ENCODE measurements at regions not wholly inside any gene's neighbourhood (a gene's known extent, or its start where the extent isn't known, plus 50 kb on each side); places are given as distances from the start of the nearest gene placed in this dataset.
"Not testable (repeated sequence)": the region's sequence is repeated elsewhere in the genome, so short reads cannot be mapped to it uniquely, and the experiment has no call there.

GRCh38 chr7:66454600-66455225 is 174.0 kb upstream of the KCTD7 start:
- in situ Hi-C loops (cut with HindIII; ENCODE audit: low pct_ligation_motif_present, low pct_unique_long_range_greater_than_20kb, low sequenced_read_pairs), result no loop called here
- DNase-seq, result no peak

DNA sequence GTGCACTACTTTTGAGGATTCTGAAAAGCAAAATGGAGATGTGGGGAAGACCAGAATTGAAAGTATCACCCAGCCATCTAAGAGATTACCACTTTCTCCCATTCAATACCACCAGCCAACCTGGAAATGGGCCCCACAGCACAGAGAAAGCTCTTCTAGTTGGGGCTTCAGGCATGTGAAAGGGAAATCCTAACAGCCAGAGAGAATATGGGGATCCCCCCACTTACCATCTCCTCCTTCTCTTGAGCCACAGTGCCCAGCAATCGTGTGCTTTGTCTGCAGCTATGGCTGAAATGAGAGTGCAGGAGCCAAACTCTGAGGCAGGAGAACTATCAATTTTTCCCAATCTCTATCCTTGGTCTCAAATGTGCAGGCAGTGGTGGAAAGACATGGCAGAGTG is 173.2 kb upstream of the KCTD7 start:
- in situ Hi-C loops (cut with HindIII; ENCODE audit: low pct_ligation_motif_present, low pct_unique_long_range_greater_than_20kb, low sequenced_read_pairs); DNase-seq: not testable (repeated sequence)

GRCh38 chr7:66456431-66456830 is 172.2 kb upstream of the KCTD7 start:
- in situ Hi-C loops (cut with HindIII; ENCODE audit: low pct_ligation_motif_present, low pct_unique_long_range_greater_than_20kb, low sequenced_read_pairs); DNase-seq: not testable (repeated sequence)

DNA sequence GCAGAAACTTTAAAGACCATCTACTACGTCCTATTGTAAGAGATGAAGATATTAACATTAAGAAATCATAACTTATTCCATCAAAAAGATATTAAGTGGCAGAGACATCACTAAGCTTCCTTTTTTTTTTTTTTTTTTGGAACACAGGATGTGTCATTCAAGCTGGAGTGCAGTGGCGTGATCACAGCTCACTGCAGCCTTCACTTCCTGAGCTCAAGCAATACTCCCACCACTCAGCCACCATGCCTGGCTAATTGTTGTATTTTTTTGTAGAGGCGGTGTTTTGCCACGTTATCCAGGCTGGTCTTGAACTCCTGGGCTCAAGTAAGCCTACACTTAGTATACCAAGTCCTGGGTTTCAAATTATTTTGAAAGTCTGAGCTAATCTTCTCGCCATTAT is 169.7 kb upstream of the KCTD7 start:
- DNase-seq; in situ Hi-C loops (cut with HindIII; ENCODE audit: low pct_ligation_motif_present, low pct_unique_long_range_greater_than_20kb, low sequenced_read_pairs): not testable (repeated sequence)

DNA sequence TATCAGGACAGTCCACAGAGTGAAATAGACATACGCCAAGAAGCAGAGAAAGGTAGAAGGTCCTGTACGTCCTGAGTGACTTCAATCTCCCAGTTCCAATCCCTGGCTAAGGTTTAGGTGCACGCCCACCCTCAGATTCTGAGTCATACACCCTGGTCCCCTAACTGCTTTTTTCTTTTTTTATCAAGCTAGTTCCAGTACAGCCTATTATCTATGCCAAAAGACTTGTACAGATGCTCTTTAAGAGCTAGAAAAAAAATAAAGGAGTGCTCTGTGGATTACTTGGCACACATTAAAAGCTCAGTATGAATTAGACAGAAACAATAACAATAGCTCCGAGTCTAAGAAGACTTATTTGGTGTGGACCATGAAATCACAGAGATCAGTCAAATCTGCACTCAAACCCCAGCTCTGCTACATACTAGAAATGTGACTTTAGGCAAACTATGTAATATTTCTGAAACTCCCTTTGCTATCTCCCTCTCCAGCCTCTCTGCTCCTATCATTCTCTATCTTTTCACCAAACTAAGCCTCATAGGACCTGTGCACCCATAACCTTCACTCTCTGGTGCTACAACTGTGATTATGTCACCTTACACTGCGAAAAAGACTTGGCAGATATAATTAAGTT is 168.8 kb upstream of the KCTD7 start:
- in situ Hi-C loops (cut with HindIII; ENCODE audit: low pct_ligation_motif_present, low pct_unique_long_range_greater_than_20kb, low sequenced_read_pairs); DNase-seq: not testable (repeated sequence)

DNA sequence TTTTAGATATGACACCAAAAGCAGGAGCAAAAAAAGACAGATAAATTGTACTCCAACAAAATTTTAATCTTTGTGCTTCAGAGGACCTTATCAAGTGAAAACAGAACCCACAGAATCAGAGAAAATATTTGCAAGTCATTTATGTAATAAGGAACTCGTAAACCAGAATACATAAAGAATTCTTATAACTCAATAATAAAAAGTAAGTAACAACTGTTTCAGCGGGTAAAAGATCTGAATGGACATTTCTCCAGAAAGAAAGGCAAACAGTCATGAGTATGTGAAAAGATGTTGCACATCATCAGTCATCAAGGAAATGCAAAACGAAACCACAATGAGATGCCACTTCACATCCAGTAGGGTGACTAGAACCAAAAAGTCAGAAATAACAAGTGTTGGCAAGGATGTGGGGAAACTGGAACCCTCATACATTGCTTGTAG is 167.7 kb upstream of the KCTD7 start:
- in situ Hi-C loops (cut with HindIII; ENCODE audit: low pct_ligation_motif_present, low pct_unique_long_range_greater_than_20kb, low sequenced_read_pairs), result no loop called here
- DNase-seq, result no peak

DNA sequence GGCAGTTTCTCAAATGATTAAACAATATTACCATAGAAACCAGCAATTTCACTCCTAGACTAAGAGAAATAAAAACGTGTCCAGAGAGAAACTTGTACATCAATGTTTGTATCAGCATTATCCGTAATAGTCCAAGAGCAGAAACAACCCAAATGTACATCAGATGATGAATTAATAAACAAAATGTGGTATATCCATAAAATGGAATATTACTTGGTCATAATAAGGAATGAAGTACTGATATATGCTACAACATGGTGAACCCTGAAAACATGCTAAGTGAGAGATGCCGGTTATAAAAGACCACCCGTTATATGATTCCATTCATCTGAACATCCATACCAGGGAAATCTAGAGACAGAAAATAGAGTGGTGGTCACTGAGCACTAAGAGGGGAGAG is 167.3 kb upstream of the KCTD7 start:
- DNase-seq; in situ Hi-C loops (cut with HindIII; ENCODE audit: low pct_ligation_motif_present, low pct_unique_long_range_greater_than_20kb, low sequenced_read_pairs): not testable (repeated sequence)

GRCh38 chr7:66462831-66463230 is 165.8 kb upstream of the KCTD7 start:
- in situ Hi-C loops (cut with HindIII; ENCODE audit: low pct_ligation_motif_present, low pct_unique_long_range_greater_than_20kb, low sequenced_read_pairs); DNase-seq: not testable (repeated sequence)

DNA sequence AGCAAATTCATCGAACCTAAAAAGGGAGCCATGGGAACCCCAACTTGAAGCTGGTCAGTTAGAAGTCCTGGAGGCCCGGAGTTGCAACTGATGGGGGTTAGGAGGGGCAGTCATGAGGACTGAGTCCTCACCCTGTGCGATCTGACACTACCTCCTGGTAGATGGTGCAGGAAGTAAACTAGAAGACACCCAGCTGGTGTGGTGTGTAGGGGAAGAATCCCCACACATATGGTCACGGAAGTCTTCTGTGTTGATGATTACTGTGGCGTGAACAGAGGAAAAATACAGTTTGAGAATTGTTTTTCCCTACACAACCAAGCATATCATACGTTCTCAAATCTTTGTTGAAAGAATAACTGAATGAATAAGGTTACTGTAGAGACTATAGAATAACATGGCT is 164.6 kb upstream of the KCTD7 start:
- in situ Hi-C loops (cut with HindIII; ENCODE audit: low pct_ligation_motif_present, low pct_unique_long_range_greater_than_20kb, low sequenced_read_pairs), result no loop called here

DNA sequence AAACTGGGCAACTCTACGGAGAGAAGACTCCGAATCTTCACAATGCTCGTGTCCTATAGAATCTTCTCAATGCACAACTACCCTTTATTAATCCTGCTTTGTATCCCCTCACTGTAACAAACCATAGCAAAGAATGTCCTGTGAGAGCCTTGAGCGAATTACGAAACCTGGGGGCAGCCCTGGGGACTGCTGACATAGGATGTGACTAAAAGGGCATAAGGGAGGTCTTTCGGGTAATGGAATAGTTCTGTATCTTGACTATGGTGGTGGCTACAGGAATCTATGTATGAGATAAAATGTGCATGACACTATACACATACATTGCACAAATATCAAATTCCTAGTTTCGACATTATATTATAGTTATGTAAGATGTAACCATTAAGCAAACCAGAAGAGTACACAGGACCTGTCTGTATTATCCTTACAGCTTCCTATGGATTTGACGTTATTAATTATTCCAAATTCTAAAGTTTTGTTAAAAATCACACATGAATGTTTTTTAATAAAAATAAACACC is 162.5 kb upstream of the KCTD7 start:
- in situ Hi-C loops (cut with HindIII; ENCODE audit: low pct_ligation_motif_present, low pct_unique_long_range_greater_than_20kb, low sequenced_read_pairs), result no loop called here
- DNase-seq, result no peak

More for the DNA sequence above, 164.6 kb upstream of the KCTD7 start:
- no peak for DNase-seq

GRCh38 chr7:66467887-66468286 is 160.8 kb upstream of the KCTD7 start:
- no peak for DNase-seq
- in situ Hi-C loops (cut with HindIII; ENCODE audit: low pct_ligation_motif_present, low pct_unique_long_range_greater_than_20kb, low sequenced_read_pairs), result no loop called here

DNA sequence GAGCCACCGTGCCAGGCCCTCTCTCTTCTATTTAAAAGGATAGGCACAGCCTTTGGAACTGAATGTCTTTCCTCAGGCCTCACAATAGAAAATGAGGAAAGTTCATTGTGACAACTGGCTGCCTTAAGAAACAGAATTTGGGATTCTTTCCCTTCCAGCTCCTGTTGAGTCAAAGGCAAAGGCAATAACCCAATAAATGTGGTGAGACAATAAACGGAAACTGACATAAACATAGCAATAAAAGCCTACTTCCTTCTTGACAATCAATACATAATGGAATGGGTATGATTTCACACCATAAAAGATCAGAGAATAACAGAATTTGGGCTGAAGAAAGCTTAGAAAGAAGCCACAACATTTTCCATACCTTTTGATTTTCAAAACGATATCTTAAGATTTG is 155.6 kb upstream of the KCTD7 start:
- in situ Hi-C loops (cut with HindIII; ENCODE audit: low pct_ligation_motif_present, low pct_unique_long_range_greater_than_20kb, low sequenced_read_pairs), result not testable (repeated sequence)

GRCh38 chr7:66474441-66474840 is 154.2 kb upstream of the KCTD7 start:
- DNase-seq, result no peak
- in situ Hi-C loops (cut with HindIII; ENCODE audit: low pct_ligation_motif_present, low pct_unique_long_range_greater_than_20kb, low sequenced_read_pairs), result no loop called here

More for the DNA sequence above, 155.6 kb upstream of the KCTD7 start:
- DNase-seq, result not testable (repeated sequence)

DNA sequence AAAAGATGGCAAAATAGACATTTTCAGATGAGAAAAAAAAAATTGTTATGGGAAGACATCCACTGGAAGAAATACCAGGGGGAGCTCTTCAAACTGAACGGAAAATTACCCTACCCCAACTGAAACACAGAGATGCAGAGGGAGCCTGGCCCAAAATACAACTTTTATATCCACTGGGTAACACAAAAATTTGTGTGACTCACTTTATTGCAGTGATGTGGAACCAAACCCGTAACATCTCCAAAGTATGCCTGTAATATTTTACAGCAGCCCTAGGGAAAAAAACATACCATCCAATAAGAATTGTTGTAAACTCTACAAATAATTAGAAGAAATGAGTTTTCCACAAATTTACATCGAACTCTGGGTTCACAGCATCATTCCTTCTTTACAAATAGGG is 152.6 kb upstream of the KCTD7 start:
- DNase-seq; in situ Hi-C loops (cut with HindIII; ENCODE audit: low pct_ligation_motif_present, low pct_unique_long_range_greater_than_20kb, low sequenced_read_pairs): not testable (repeated sequence)

GRCh38 chr7:66477822-66478397 is 150.8 kb upstream of the KCTD7 start:
- DNase-seq; in situ Hi-C loops (cut with HindIII; ENCODE audit: low pct_ligation_motif_present, low pct_unique_long_range_greater_than_20kb, low sequenced_read_pairs): not testable (repeated sequence)

DNA sequence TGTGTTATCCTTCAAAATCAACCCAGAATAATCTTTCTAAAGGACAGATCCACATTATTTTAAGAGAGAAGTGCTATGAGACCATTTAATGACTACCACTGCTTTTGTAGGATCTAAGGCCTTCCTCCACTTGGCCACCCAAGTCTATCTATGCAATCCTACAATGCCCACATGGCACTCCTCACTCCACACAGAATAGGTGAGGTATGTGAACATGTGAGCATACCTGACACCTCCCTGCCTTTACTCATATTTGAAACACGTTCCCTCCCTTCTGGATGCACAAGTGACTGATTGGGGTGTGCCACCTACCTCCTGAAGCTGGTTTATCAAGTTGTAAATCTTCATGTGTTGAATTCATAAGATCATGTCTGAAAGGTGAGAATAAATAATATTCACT is 147.5 kb upstream of the KCTD7 start:
- DNase-seq; in situ Hi-C loops (cut with HindIII; ENCODE audit: low pct_ligation_motif_present, low pct_unique_long_range_greater_than_20kb, low sequenced_read_pairs): not testable (repeated sequence)

DNA sequence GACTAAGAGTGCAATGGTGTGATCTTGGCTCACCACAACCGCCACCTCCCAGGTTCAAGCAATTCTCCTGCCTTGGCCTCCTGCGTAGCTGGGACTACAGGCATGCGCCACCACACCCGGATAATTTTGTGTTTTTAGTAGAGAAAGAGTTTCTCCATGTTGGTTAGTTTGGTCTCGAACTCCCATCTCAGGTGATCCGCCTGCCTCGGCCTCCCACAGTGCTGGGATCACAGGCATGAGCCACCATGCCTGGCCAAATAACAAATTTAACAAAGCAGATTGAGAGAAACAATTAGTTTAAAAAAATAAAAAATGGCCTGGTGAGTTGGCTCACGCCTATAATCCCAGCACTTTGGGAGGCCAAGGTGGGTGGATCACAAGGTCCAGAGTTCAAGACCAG is 139.6 kb upstream of the KCTD7 start:
- in situ Hi-C loops (cut with HindIII; ENCODE audit: low pct_ligation_motif_present, low pct_unique_long_range_greater_than_20kb, low sequenced_read_pairs); DNase-seq: not testable (repeated sequence)

- DNase-seq; in situ Hi-C loops (cut with HindIII; ENCODE audit: low pct_ligation_motif_present, low pct_unique_long_range_greater_than_20kb, low sequenced_read_pairs): not testable (repeated sequence)
These were observed 138.9 kb upstream of the KCTD7 start for GRCh38 chr7:66489741-66490140.

DNA sequence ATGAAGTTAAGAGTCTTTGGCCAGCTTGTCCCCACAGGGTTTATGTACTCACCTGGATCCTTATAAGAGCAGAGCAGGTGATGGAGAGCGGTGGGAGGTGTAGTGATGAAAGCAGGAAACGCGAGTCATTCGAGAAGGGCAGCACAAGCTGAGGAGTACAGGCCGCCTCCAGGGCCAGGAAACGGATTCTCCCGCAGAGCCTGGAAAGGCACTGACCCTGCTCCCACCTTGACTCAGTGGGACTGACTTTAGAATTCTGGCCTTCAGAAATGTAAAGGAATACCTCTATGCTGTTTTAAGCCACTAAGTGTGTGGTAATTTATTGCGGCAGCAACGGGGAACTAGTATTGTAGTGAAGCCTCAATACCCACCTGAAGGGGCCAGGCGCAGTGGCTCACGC is 137.7 kb upstream of the KCTD7 start:
- in situ Hi-C loops (cut with HindIII; ENCODE audit: low pct_ligation_motif_present, low pct_unique_long_range_greater_than_20kb, low sequenced_read_pairs); DNase-seq: not testable (repeated sequence)

Data from ACHN (cell line).